BJ (cell line): ENCODE measurements at regions not wholly inside any gene's neighbourhood (a gene's known extent, or its start where the extent isn't known, plus 50 kb on each side); places are given as distances from the start of the nearest gene placed in this dataset.

Source experiments
- CTCF ChIA-PET: fragments of 350-600 bp; formaldehyde crosslinking; extraction: SDS; loops from one replicate; lab custom pipeline; 2021; ENCODE audit warnings: antibody characterized with exemption, inconsistent platforms; lab: Yijun Ruan, JAX
- POLR2A ChIA-PET: fragments of 300-600 bp; sonication (Branson Sonifier 250); formaldehyde crosslinking; extraction: SDS; loops from one replicate; lab custom pipeline; 2021; ENCODE audit warnings: antibody characterized with exemption; lab: Charles Lee
- DNase-seq: peaks from one replicate; pipeline ENCODE4 v3.0.0-alpha.2; 2011; ENCODE audit warnings: low read depth
- H3K27me3 ChIP-seq: 2 replicates; pipeline ENCODE4 v1.6.0; 2011; ENCODE audit warnings: low read length; ENCODE audit not compliant: control insufficient read depth, insufficient read depth
- H3K36me3 ChIP-seq: 2 replicates; pipeline ENCODE4 v1.5.1; 2011; ENCODE audit warnings: low read length; ENCODE audit not compliant: control insufficient read depth, insufficient read depth
- H3K4me3 ChIP-seq: 2 replicates; pipeline ENCODE4 v1.5.1; 2011; ENCODE audit warnings: low read depth, mild to moderate bottlenecking, control low read depth, low read length
- TF ChIP-seq, protein P1 (sequence below): IDR thresholded peaks from 2 replicates; pipeline ENCODE4 v1.5.1; 2011; ENCODE audit warnings: low read depth, mild to moderate bottlenecking, control low read depth, inconsistent platforms, low read length, moderate library complexity; ENCODE audit not compliant: insufficient read depth

- Histone ChIP-seq H3K4me3 (no peak overlapping the region), H3K27me3 (peaks cover 1% of the 10 kb centered on the region), H3K36me3 (no peaks in the 10 kb centered on the region)
- POLR2A ChIA-PET = no interaction called here
- CTCF ChIA-PET = no interaction called here
- DNase-seq = no peak
- TF ChIP-seq, protein P1, sequence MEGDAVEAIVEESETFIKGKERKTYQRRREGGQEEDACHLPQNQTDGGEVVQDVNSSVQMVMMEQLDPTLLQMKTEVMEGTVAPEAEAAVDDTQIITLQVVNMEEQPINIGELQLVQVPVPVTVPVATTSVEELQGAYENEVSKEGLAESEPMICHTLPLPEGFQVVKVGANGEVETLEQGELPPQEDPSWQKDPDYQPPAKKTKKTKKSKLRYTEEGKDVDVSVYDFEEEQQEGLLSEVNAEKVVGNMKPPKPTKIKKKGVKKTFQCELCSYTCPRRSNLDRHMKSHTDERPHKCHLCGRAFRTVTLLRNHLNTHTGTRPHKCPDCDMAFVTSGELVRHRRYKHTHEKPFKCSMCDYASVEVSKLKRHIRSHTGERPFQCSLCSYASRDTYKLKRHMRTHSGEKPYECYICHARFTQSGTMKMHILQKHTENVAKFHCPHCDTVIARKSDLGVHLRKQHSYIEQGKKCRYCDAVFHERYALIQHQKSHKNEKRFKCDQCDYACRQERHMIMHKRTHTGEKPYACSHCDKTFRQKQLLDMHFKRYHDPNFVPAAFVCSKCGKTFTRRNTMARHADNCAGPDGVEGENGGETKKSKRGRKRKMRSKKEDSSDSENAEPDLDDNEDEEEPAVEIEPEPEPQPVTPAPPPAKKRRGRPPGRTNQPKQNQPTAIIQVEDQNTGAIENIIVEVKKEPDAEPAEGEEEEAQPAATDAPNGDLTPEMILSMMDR = no peak
These were observed 195.8 kb upstream of the SPRED2 start for GRCh38 chr2:65628156-65628555.

DNA sequence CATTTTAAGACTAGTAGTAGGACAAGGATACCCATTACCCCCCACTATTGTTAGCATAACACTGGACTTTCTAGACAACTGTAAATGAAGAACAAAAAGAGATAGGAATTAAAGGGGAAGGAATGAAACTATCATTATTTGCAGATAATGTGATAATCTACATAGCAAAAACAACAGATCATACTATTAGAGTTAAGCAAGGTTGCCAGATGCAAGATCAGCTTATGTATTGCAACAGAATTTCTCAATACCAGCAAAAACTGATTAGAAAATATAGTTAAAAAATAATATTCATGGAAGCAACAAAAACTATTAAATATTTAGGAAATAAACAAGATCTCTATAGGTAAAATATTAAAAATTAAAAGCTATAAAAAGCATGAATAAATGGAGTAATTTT lies 194.4 kb upstream of the SPRED2 start:
- no peaks in the 10 kb centered on the region for H3K36me3 ChIP-seq
- CTCF ChIA-PET = interaction anchor here (0.7 kb wide), 1 partner anchor 1603 kb away, joined by 3 read pairs; no protein-coding TSS in a partner anchor
- POLR2A ChIA-PET = no interaction called here
- DNase-seq = no peak
- TF ChIP-seq, protein P1 = no peak
- peaks cover 8% of the 10 kb centered on the region for H3K27me3 ChIP-seq
- no peak overlapping the region for H3K4me3 ChIP-seq

- Histone ChIP-seq H3K4me3 (no peak overlapping the region), H3K36me3 (no peaks in the 10 kb centered on the region), H3K27me3 (peaks cover 13% of the 10 kb centered on the region)
- TF ChIP-seq, protein P1 = no peak
- ChIA-PET CTCF (interaction anchor here (1.7 kb wide), 1 partner anchor 9 kb away, joined by 4 read pairs; no protein-coding TSS in a partner anchor), POLR2A (no interaction called here)
- no peak for DNase-seq
These were observed 193.6 kb upstream of the SPRED2 start for GRCh38 chr2:65625982-65626381.

GRCh38 chr2:65622951-65623535 lies 190.6 kb upstream of the SPRED2 start:
- CTCF ChIA-PET = interaction anchor here (0.6 kb wide), 1 partner anchor 1217 kb away, joined by 3 read pairs; no protein-coding TSS in a partner anchor
- TF ChIP-seq, protein P1 = no peak
- POLR2A ChIA-PET = no interaction called here
- no peaks in the 10 kb centered on the region for H3K36me3 ChIP-seq
- H3K27me3 ChIP-seq = peaks cover 15% of the 10 kb centered on the region
- no peak for DNase-seq
- H3K4me3 ChIP-seq = no peak overlapping the region

DNA sequence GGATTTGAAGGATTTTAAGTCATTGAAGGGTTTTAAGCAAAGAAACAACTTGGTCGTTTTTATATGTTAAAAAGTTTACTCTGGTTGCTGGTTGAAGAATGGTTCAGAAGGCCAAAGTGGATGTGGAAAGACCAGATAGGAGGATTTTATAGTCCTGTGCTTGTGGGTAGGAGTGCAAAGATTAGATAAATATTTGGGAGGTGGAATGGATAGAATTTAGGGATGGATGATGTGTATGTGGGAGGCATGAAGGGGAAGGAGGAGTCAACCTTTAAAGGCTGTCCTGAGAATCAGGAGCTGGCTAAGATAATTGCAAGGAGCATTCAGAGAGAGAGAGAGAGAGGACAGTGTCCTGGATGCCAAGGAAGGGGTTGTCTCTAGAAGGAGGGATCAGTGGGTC lies 190.1 kb upstream of the SPRED2 start:
- no peak overlapping the region for H3K4me3 ChIP-seq
- TF ChIP-seq, protein P1 = no peak
- no peaks in the 10 kb centered on the region for H3K36me3 ChIP-seq
- peaks cover 16% of the 10 kb centered on the region for H3K27me3 ChIP-seq
- ChIA-PET CTCF (interaction anchor here (0.6 to 0.8 kb wide), 2 partner anchors 9 to 1217 kb away, joined by 3 read pairs; no protein-coding TSS in a partner anchor), POLR2A (no interaction called here)
- DNase-seq = no peak
